Upper lobe of right lung (tissue), 1 donor: ENCODE measurements at regions not wholly inside any gene's neighbourhood (a gene's known extent, or its start where the extent isn't known, plus 50 kb on each side); places are given as distances from the start of the nearest gene placed in this dataset.

Source experiments
- ATAC-seq: fragments of 200-7000 bp; cut with Tn5 transposase; one replicate; pipeline ENCODE4 v1.9.1; 2020; ENCODE audit warnings: mild to moderate bottlenecking, moderate library complexity
- DNase-seq: peaks from one replicate; pipeline ENCODE4 v3.0.0-alpha.2; 2020
- H3K27ac ChIP-seq: fragments of 200-600 bp; one replicate; pipeline ENCODE4 v1.8.0; 2022
- H3K27me3 ChIP-seq: fragments of 200-600 bp; one replicate; pipeline ENCODE4 v1.8.0; 2022; ENCODE audit warnings: mild to moderate bottlenecking
- H3K36me3 ChIP-seq: fragments of 200-600 bp; one replicate; pipeline ENCODE4 v1.8.0; 2022
- H3K4me1 ChIP-seq: fragments of 200-600 bp; one replicate; pipeline ENCODE4 v1.8.0; 2022
- H3K4me3 ChIP-seq: fragments of 200-600 bp; one replicate; pipeline ENCODE4 v1.8.0; 2022; ENCODE audit warnings: mild to moderate bottlenecking
- H3K9me3 ChIP-seq: fragments of 200-600 bp; one replicate; pipeline ENCODE4 v1.8.0; 2022
- CTCF ChIP-seq: fragments of 200-600 bp; IDR thresholded peaks from one replicate; pipeline ENCODE4 v1.8.0; 2022; ENCODE audit warnings: antibody characterized with exemption
- intact Hi-C: fragments of 100-400 bp; cut with DNase I; formaldehyde crosslinking; loops from one replicate; pipeline ENCODE4 v1.11.0; 2022
- donor health status: DM: no; HTN: yes; CAD: no; lungs with severe emphysema.

GRCh38 chr22:49551897-49552614 lies 275.6 kb downstream of the BRD1 start:
- DNase-seq = peak; percentile 46
- no peak overlapping the region for H3K27ac ChIP-seq
- H3K27me3 ChIP-seq = no peaks in the 10 kb centered on the region
- no peak for TF ChIP-seq CTCF
- H3K4me3 ChIP-seq = no peak overlapping the region
- ATAC-seq = no peak
- no peaks in the 10 kb centered on the region for H3K36me3 ChIP-seq
- no peaks in the 10 kb centered on the region for H3K9me3 ChIP-seq
- intact Hi-C loops = no loop called here
- H3K4me1 ChIP-seq = no peaks in the 10 kb centered on the region

DNA sequence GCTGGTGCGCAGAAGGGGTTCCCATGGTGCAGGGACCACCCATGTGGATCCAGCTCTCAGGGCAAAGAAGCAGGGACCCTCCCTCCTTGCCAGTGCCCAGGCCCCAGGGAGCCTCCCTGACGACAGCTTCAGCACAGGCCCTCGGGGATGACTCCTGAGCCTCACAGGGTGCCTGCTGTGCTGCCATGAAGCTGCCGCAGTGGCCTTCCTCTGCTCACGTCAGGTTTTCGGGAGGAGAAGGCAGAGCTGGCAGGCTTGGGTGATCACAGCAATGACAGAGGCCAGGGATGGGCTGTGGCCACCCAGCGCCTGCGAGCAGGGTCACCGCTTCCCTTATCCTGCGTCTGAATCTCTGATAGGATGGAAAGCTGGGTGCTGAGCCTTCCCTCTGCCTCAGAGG lies 276.2 kb downstream of the BRD1 start:
- Histone ChIP-seq H3K36me3 (no peaks in the 10 kb centered on the region), H3K27ac (no peak overlapping the region), H3K9me3 (no peaks in the 10 kb centered on the region), H3K27me3 (no peaks in the 10 kb centered on the region), H3K4me3 (no peak overlapping the region), H3K4me1 (no peaks in the 10 kb centered on the region)
- TF ChIP-seq CTCF = no peak
- ATAC-seq (no peak), DNase-seq (peak; percentile 59)
- intact Hi-C loops = no loop called here

GRCh38 chr22:49550766-49551362 lies 276.8 kb downstream of the BRD1 start:
- Histone ChIP-seq H3K27me3 (no peaks in the 10 kb centered on the region), H3K9me3 (no peaks in the 10 kb centered on the region), H3K4me1 (no peaks in the 10 kb centered on the region), H3K4me3 (no peak overlapping the region), H3K36me3 (no peaks in the 10 kb centered on the region), H3K27ac (no peak overlapping the region)
- ATAC-seq (no peak), DNase-seq (peak; percentile 34)
- TF ChIP-seq CTCF = no peak
- intact Hi-C loops = no loop called here

DNA sequence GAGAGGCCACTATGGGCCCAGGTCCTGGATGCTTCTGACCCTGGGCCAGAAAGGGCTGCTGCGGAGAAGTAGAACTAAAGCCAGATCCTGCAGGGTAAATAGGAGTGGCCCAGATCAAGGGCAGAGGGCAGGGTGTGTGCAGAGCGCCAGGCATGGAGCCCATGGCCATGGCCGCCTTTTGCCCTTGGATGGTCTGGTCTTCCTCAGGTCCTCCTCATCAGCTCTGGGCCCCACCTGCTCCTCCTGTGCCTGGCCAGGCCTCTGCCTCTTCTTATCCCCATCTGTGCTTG lies 277.6 kb downstream of the BRD1 start:
- intact Hi-C loops = no loop called here
- TF ChIP-seq CTCF = no peak
- no peaks in the 10 kb centered on the region for H3K4me1 ChIP-seq
- ATAC-seq = no peak
- no peak overlapping the region for H3K27ac ChIP-seq
- DNase-seq = peak; percentile 36
- no peak overlapping the region for H3K4me3 ChIP-seq
- H3K27me3 ChIP-seq = no peaks in the 10 kb centered on the region
- H3K36me3 ChIP-seq = no peaks in the 10 kb centered on the region
- H3K9me3 ChIP-seq = no peaks in the 10 kb centered on the region

GRCh38 chr22:49549256-49550140 lies 278.2 kb downstream of the BRD1 start:
- no peaks in the 10 kb centered on the region for H3K9me3 ChIP-seq
- no peak overlapping the region for H3K27ac ChIP-seq
- ATAC-seq (no peak), DNase-seq (peak; percentile 36)
- no peak overlapping the region for H3K4me3 ChIP-seq
- no peaks in the 10 kb centered on the region for H3K27me3 ChIP-seq
- H3K4me1 ChIP-seq = no peaks in the 10 kb centered on the region
- intact Hi-C loops = no loop called here
- no peaks in the 10 kb centered on the region for H3K36me3 ChIP-seq
- no peak for TF ChIP-seq CTCF
